Stomach (tissue), 8 donors: ENCODE measurements at regions not wholly inside any gene's neighbourhood (a gene's known extent, or its start where the extent isn't known, plus 50 kb on each side); places are given as distances from the start of the nearest gene placed in this dataset.

Experiments used
- DNase-seq, 2 donors: peaks; one replicate each; pipeline versions ENCODE4 v3.0.0 to v3.0.0-alpha.2; 2013 to 2019
- H3K27ac ChIP-seq, 5 donors: fragments of 200-600 bp in 4 of 5; sonication (generic) in 4 of 5; one replicate each; pipeline ENCODE4 v1.5.1; 2013 to 2019; ENCODE audit warnings: mild to moderate bottlenecking in 1 of 5, moderate library complexity in 1 of 5
- H3K27me3 ChIP-seq, 3 donors: fragments of 200-600 bp; sonication (generic); one replicate each; pipeline ENCODE4 v1.5.1; 2017 to 2019; ENCODE audit warnings: mixed run types in 1 of 3
- H3K36me3 ChIP-seq, 4 donors: fragments of 200-600 bp; sonication (generic); 1 replicate in 3 of 4; 2 replicates in 1 of 4; pipeline ENCODE4 v1.5.1; 2016 to 2019
- H3K4me1 ChIP-seq, 4 donors: fragments of 200-600 bp; sonication (generic); one replicate each; pipeline ENCODE4 v1.5.1; 2016 to 2019
- H3K4me3 ChIP-seq, 4 donors: fragments of 200-600 bp; sonication (generic) in 3 of 4; one replicate each; pipeline ENCODE4 v1.5.1; 2016 to 2019; ENCODE audit warnings: mild to moderate bottlenecking in 1 of 4
- H3K9me3 ChIP-seq, 4 donors: fragments of 200-600 bp; sonication (generic); one replicate each; pipeline ENCODE4 v1.5.1; 2016 to 2019
- EP300 ChIP-seq: sonication (generic); formaldehyde crosslinking; IDR thresholded peaks from one replicate; pipeline ENCODE4 v1.6.1; 2017; ENCODE audit warnings: antibody characterized with exemption
- POLR2A ChIP-seq, 4 donors: fragments of 450-650 bp; IDR thresholded peaks; one replicate each; pipeline ENCODE4 v1.6.1; 2016; ENCODE audit warnings: antibody characterized with exemption in 4 of 4, control low read depth in 2 of 4, mild to moderate bottlenecking in 1 of 4, moderate library complexity in 1 of 4
- POLR2AphosphoS5 ChIP-seq, 3 donors: sonication (generic); formaldehyde crosslinking; IDR thresholded peaks; one replicate each; pipeline ENCODE4 v1.6.1; 2016; ENCODE audit warnings: antibody characterized with exemption in 3 of 3
- WGBS, 5 donors: extraction: QIAGEN DNeasy Blood & Tissue Kit in 3 of 5; methylation state at CpG; one replicate each; pipeline versions ENCODE4 v1.1.5 to v1.1.7; 2013 to 2018; 5-methylcytosine and 5-hydroxymethylcytosine counted together
- intact Hi-C: fragments of 100-400 bp; cut with DNase I; formaldehyde crosslinking; loops from one replicate; pipeline ENCODE4 v1.15.1; 2023; ENCODE audit warnings: low total_unique reads
- TF ChIP-seq, protein P1 (sequence below), 7 experiments: fragments of 450-650 bp in 4 of 7; fragments of 200-600 bp in 3 of 7; sonication (generic) in 3 of 7; IDR thresholded peaks; one replicate each; pipeline ENCODE4 v1.5.1; 2016 to 2019; ENCODE audit warnings: antibody characterized with exemption in 7 of 7, control low read depth in 2 of 7, mild to moderate bottlenecking in 1 of 7
- donor health status: healthy with polysubstance abuse.
- donor health status: Bipolar disorder and iron deficiency.
- donor health status: healthy.

GRCh38 chr10:55441777-55442176 is 640.7 kb upstream of the PCDH15 start:
- no peaks in the 10 kb centered on the region for H3K4me1 ChIP-seq
- H3K27ac ChIP-seq: no peak overlapping the region
- DNase-seq: no peak
- TF ChIP-seq, protein P1, sequence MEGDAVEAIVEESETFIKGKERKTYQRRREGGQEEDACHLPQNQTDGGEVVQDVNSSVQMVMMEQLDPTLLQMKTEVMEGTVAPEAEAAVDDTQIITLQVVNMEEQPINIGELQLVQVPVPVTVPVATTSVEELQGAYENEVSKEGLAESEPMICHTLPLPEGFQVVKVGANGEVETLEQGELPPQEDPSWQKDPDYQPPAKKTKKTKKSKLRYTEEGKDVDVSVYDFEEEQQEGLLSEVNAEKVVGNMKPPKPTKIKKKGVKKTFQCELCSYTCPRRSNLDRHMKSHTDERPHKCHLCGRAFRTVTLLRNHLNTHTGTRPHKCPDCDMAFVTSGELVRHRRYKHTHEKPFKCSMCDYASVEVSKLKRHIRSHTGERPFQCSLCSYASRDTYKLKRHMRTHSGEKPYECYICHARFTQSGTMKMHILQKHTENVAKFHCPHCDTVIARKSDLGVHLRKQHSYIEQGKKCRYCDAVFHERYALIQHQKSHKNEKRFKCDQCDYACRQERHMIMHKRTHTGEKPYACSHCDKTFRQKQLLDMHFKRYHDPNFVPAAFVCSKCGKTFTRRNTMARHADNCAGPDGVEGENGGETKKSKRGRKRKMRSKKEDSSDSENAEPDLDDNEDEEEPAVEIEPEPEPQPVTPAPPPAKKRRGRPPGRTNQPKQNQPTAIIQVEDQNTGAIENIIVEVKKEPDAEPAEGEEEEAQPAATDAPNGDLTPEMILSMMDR (IDR thresholded peaks at IDR 0.05): no peak
- intact Hi-C loops: no loop called here
- H3K4me3 ChIP-seq: no peak overlapping the region
- H3K27me3 ChIP-seq: no peaks in the 10 kb centered on the region
- 84 to 91% (median 86%) methylated on average over 2 of the region's 2 CpGs for WGBS, 5 donors
- H3K36me3 ChIP-seq: no peaks in the 10 kb centered on the region
- peaks cover 0 to 4% (median 0%) of the 10 kb centered on the region in 4 donors for H3K9me3 ChIP-seq

DNA sequence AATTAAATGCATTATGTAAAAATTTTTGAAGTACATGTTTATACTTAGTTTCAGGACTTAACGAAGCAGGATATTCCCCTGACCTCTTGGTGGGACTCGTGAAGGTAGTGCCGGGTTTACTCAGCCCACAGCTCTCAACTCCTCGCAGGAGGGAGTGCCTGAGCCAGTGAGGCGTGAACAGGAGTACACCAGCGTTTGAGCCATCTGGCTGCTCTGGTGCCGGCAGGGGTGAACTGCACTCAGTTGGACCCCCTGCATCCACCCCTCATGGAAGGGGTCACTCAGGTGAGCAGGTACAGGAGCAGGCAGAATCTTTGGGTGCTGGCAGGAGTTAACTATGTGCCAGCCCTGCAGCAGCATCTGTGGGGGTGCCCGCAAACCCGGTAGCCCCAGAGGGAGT is 625.1 kb upstream of the PCDH15 start:
- Histone ChIP-seq H3K27ac (no peak overlapping the region), H3K27me3 (no peaks in the 10 kb centered on the region), H3K4me3 (no peak overlapping the region), H3K9me3 (peaks cover 0 to 5% (median 0%) of the 10 kb centered on the region in 4 donors), H3K4me1 (no peaks in the 10 kb centered on the region), H3K36me3 (no peaks in the 10 kb centered on the region)
- 88 to 93% (median 89%) methylated on average over 9 of the region's 9 CpGs for WGBS, 5 donors
- no peak for DNase-seq
- no peak for TF ChIP-seq POLR2AphosphoS5 (IDR thresholded peaks at IDR 0.05)
- no peak for TF ChIP-seq POLR2A (IDR thresholded peaks at IDR 0.05)
- no peak for TF ChIP-seq EP300
- TF ChIP-seq, protein P1 (IDR thresholded peaks at IDR 0.05): no peak
- intact Hi-C loops: no loop called here

GRCh38 chr10:55410415-55410885 is 609.4 kb upstream of the PCDH15 start:
- 26 to 37% (median 30%) methylated on average over 7 of the region's 7 CpGs for WGBS, 5 donors
- Histone ChIP-seq H3K36me3 (no peaks in the 10 kb centered on the region), H3K4me3 (no peak overlapping the region), H3K27ac (no peak overlapping the region), H3K4me1 (peaks cover 0 to 9% (median 0%) of the 10 kb centered on the region in 4 donors), H3K27me3 (no peaks in the 10 kb centered on the region), H3K9me3 (no peaks in the 10 kb centered on the region)
- peak in 1 of 2 donors; percentile 73 for DNase-seq
- TF ChIP-seq EP300 (no peak), POLR2AphosphoS5 (IDR thresholded peaks at IDR 0.05) (no peak), POLR2A (IDR thresholded peaks at IDR 0.05) (no peak)
- TF ChIP-seq, protein P1 (IDR thresholded peaks at IDR 0.05): no peak
- intact Hi-C loops: no loop called here

DNA sequence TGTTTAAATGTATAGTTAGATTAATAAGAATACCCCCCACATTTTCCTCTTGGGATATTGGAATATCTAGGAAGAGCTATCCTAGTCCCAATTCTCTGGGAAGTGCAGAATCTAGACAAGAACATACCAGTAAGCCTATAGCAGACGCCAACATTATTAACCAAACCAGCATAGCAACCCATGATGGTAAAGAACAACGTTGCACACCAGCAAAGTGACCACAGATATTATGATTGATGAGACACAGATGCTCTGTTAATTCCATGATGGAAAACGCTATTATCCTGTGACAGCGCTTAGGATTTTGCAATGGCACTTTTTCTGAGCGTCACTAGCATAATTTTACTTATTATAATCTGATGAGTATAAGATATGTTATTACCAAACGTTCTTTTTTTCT is 603.1 kb upstream of the PCDH15 start:
- TF ChIP-seq POLR2AphosphoS5 (IDR thresholded peaks at IDR 0.05) (no peak), EP300 (no peak), POLR2A (IDR thresholded peaks at IDR 0.05) (no peak)
- TF ChIP-seq, protein P1 (IDR thresholded peaks at IDR 0.05): no peak
- Histone ChIP-seq H3K36me3 (no peaks in the 10 kb centered on the region), H3K4me1 (no peaks in the 10 kb centered on the region), H3K4me3 (no peak overlapping the region), H3K27me3 (no peaks in the 10 kb centered on the region), H3K27ac (no peak overlapping the region), H3K9me3 (no peaks in the 10 kb centered on the region)
- intact Hi-C loops: no loop called here
- DNase-seq: no peak
- WGBS, 5 donors: 62 to 76% (median 70%) methylated on average over 6 of the region's 6 CpGs
